Smooth muscle cell (in vitro differentiated cells): ENCODE measurements at regions not wholly inside any gene's neighbourhood (a gene's known extent, or its start where the extent isn't known, plus 50 kb on each side); places are given as distances from the start of the nearest gene placed in this dataset.

Experiments used
- DNase-seq: peaks from one replicate; lab custom pipeline; 2025; ENCODE audit not compliant: unreplicated experiment; lab: John Stamatoyannopoulos, UW
- H2AFZ ChIP-seq: fragments of 200-600 bp; sonication (generic); 2 replicates; pipeline ENCODE4 v1.6.0; 2016; ENCODE audit warnings: antibody characterized with exemption, low read depth, mild to moderate bottlenecking
- H3F3A ChIP-seq: fragments of 200-600 bp; sonication (generic); 2 replicates; pipeline ENCODE4 v1.6.0; 2017; ENCODE audit warnings: antibody characterized with exemption, low read depth
- H3K27ac ChIP-seq: fragments of 200-600 bp; sonication (generic); 2 replicates; pipeline ENCODE4 v1.5.1; 2016; ENCODE audit warnings: low read depth, mild to moderate bottlenecking
- H3K27me3 ChIP-seq: fragments of 200-600 bp; sonication (generic); 2 replicates; pipeline ENCODE4 v1.6.1; 2016; ENCODE audit warnings: low read depth, mild to moderate bottlenecking
- H3K36me3 ChIP-seq: fragments of 200-600 bp; sonication (generic); 2 replicates; pipeline ENCODE4 v1.5.1; 2016; ENCODE audit warnings: low read depth
- H3K4me1 ChIP-seq: fragments of 200-600 bp; sonication (generic); 2 replicates; pipeline ENCODE4 v1.5.1; 2016; ENCODE audit warnings: low read depth
- H3K4me2 ChIP-seq: fragments of 200-600 bp; sonication (generic); 2 replicates; pipeline ENCODE4 v1.6.0; 2016; ENCODE audit warnings: mild to moderate bottlenecking
- H3K4me3 ChIP-seq: fragments of 200-600 bp; sonication (generic); 2 replicates; pipeline ENCODE4 v1.5.1; 2016; ENCODE audit warnings: mild to moderate bottlenecking
- H3K79me2 ChIP-seq: fragments of 200-600 bp; sonication (generic); 2 replicates; pipeline ENCODE4 v1.6.0; 2016; ENCODE audit warnings: low read depth, mild to moderate bottlenecking
- H3K9ac ChIP-seq: fragments of 200-600 bp; sonication (generic); 2 replicates; pipeline ENCODE4 v1.6.0; 2016; ENCODE audit warnings: low read depth
- H3K9me3 ChIP-seq: fragments of 200-600 bp; sonication (generic); replicated peaks from 2 replicates; pipeline ENCODE4 v1.5.1; 2016; ENCODE audit warnings: low read depth
- H4K20me1 ChIP-seq: fragments of 200-600 bp; sonication (generic); 2 replicates; pipeline ENCODE4 v1.6.0; 2016; ENCODE audit warnings: low read depth
- CTCF ChIP-seq: fragments of 200-600 bp; sonication (generic); IDR thresholded peaks from 2 replicates; pipeline ENCODE4 v1.5.1; 2017; ENCODE audit warnings: borderline replicate concordance, mild to moderate bottlenecking, antibody characterized with exemption; ENCODE audit not compliant: insufficient read depth, poor library complexity, severe bottlenecking
- WGBS: methylation state at CpG from one replicate; pipeline ENCODE4 v1.1.7; 2016; ENCODE audit warnings: low lambda C conversion rate; 5-methylcytosine and 5-hydroxymethylcytosine counted together

GRCh38 chr4:32318926-32319325, 1598.8 kb downstream of the PCDH7 start:
- DNase-seq, result no peak
- H3K79me2 ChIP-seq, result no peaks in the 10 kb centered on the region

GRCh38 chr4:32321421-32321820, 1601.3 kb downstream of the PCDH7 start:
- Histone ChIP-seq H3K27me3 (no peaks in the 10 kb centered on the region), H3K4me1 (no peaks in the 10 kb centered on the region), H3K9me3 (no peaks in the 10 kb centered on the region), H3K4me2 (no peak overlapping the region), H3K27ac (no peak overlapping the region), H3K79me2 (no peaks in the 10 kb centered on the region), H3K4me3 (no peak overlapping the region), H4K20me1 (no peaks in the 10 kb centered on the region), H2AFZ (peak overlapping the region; percentile 49), H3K9ac (no peak overlapping the region), H3F3A (no peaks in the 10 kb centered on the region), H3K36me3 (no peaks in the 10 kb centered on the region)
- no peak for TF ChIP-seq CTCF
- WGBS, result 66% methylated on average over 3 of the region's 3 CpGs
- no peak for DNase-seq

More at GRCh38 chr4:32318926-32319325, 1598.8 kb downstream of the PCDH7 start:
- H3K4me3 ChIP-seq, result no peak overlapping the region
- no peaks in the 10 kb centered on the region for H3K9me3 ChIP-seq
- H3K36me3 ChIP-seq, result no peaks in the 10 kb centered on the region
- H4K20me1 ChIP-seq, result no peaks in the 10 kb centered on the region
- no peaks in the 10 kb centered on the region for H3K27me3 ChIP-seq
- TF ChIP-seq CTCF, result no peak
- no peak overlapping the region for H2AFZ ChIP-seq
- no peaks in the 10 kb centered on the region for H3K4me1 ChIP-seq
- WGBS, result 90% methylated on average over 7 of the region's 7 CpGs
- no peak overlapping the region for H3K9ac ChIP-seq
- H3K4me2 ChIP-seq, result no peak overlapping the region
- H3K27ac ChIP-seq, result no peak overlapping the region
- no peaks in the 10 kb centered on the region for H3F3A ChIP-seq

- Histone ChIP-seq H2AFZ (no peak overlapping the region), H3K27me3 (no peaks in the 10 kb centered on the region)
- WGBS, result 95% methylated on average over 1 of the region's 1 CpG
Observed at GRCh38 chr4:32334759-32335158, 1614.6 kb downstream of the PCDH7 start.

More at GRCh38 chr4:32334759-32335158, 1614.6 kb downstream of the PCDH7 start:
- no peak overlapping the region for H3K4me2 ChIP-seq
- no peak overlapping the region for H3K9ac ChIP-seq
- H3F3A ChIP-seq, result no peaks in the 10 kb centered on the region
- no peaks in the 10 kb centered on the region for H3K36me3 ChIP-seq
- TF ChIP-seq CTCF, result no peak
- no peak overlapping the region for H3K27ac ChIP-seq
- H3K9me3 ChIP-seq, result no peaks in the 10 kb centered on the region
- H3K79me2 ChIP-seq, result no peaks in the 10 kb centered on the region
- DNase-seq, result no peak
- H4K20me1 ChIP-seq, result no peaks in the 10 kb centered on the region
- H3K4me1 ChIP-seq, result no peaks in the 10 kb centered on the region
- no peak overlapping the region for H3K4me3 ChIP-seq
